Fibroblast of skin of abdomen (primary cell): ENCODE measurements at regions not wholly inside any gene's neighbourhood (a gene's known extent, or its start where the extent isn't known, plus 50 kb on each side); places are given as distances from the start of the nearest gene placed in this dataset.
"Not testable (repeated sequence)": the region's sequence is repeated elsewhere in the genome, so short reads cannot be mapped to it uniquely, and the experiment has no call there.

Experiments
- DNase-seq: peaks from one replicate; pipeline ENCODE4 v3.0.0-alpha.2; 2013

DNA sequence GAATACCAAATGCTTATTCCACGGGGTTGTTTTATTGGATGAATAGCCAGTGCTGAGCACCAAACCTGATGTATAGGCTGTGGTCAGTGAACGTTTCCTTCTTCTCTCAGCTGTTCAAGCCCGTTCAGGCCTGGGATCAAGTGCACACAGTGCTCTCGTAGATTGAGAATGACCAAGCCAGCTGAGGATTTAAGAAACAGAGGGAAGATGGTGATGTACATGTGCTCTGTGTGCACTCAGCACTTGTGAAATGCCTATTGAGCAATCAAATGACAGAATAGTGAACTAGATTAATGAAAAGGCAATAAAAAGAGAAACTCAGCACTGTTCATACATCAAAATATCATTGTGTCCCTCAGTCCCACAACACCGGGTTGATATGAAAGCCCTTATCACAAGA lies 302.5 kb downstream of the BMPER start:
- peak; percentile 8 for DNase-seq

DNA sequence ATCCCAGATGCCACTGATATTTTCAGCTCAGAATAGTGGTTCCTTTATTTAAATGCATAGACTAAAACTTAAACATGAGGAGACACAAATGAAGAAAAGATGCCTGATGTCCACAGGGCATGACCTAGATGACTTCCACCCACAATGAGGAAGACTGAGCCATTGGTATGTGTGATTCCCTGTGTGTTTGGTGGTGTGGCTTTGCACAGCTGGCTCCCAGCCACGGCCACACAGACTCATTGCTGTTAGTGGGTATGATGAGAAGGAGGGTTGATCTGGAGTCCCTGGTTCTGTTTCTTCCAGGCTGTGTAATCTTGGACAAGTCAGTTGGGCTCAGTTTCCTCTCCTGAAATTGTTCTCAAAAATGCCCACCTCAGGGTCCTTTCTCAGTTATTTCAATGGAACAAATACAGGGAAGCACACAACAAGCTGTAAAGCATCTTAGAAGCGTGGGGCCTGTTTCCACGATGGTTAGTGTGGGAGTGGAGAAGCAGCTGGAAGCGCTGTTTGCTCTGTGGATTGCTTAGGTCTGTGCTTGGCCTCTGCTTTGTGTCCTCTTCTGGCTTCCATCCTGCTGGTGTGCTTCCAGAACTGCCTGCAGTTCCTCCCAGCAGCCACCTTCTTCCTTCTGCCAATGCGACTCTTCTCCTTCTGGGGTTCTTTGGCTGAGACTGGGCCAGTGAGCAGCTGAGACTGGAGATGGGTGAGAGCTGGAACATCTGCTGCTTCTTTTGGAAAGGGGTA lies 303.7 kb downstream of the BMPER start:
- peak; percentile 18 for DNase-seq

DNA sequence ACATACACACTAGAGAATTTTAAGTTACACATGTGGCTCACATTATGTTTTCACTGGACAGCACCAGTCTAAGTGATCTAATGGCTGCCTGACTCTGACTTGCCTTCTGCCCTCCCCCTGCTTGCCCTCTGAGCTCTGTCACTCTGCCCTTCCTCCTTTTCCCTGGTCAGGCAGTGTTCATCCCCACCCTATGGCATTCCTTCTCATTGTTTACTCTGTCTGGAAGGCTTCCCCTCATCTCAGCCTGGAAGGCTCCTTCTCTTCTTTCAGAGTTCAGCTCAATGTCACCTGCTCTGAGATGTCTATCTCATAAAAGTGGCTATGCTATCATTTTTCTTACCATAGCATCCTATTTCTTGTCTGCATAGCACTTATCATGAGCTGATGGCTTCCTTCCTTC lies 305.7 kb downstream of the BMPER start:
- DNase-seq, result no peak

DNA sequence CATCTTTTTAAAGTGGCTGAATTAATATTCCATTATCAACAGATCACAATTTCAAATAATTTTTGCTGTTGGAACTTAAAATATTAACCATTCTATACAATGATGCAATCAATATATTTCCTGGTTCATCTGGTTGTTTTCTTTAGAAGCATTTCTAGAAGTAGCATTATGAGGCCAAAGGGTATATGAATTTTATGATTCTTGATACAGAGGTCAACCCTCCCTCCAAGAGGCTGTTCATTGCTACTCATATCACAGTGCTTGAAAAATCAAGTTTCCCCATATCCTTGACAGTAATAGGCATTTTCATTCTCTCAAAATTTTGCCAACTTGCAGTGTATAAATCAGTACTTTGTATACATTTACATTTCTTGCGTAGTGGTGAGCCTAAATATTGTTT lies 312.6 kb downstream of the BMPER start:
- no peak for DNase-seq

DNA sequence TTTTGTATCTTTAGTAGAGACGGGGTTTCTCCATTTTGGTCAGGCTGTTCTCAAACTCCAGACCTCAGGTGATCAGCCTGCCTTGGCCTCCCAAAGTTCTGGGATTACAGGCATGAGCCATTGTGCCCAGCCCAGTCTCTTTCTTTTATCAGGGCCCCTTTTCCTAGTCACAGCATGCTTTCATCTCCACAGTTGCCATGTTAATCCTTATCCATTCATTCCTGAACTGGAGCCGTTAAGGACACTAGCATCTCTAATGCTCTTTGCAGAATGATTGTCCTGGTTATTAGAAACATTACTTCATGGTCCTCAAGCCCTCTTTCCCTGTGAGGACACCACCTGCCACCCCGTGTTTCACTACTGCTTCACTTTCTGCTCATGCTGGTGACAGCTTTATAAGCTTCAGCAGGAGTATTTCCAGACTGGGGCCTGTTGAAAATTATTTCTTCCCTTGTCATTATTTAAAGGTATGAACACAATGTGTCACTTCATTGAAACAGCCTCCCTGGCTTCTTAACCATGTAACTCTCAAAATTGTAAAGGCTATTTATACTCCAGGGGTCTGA lies 313.9 kb downstream of the BMPER start:
- no peak for DNase-seq

DNA sequence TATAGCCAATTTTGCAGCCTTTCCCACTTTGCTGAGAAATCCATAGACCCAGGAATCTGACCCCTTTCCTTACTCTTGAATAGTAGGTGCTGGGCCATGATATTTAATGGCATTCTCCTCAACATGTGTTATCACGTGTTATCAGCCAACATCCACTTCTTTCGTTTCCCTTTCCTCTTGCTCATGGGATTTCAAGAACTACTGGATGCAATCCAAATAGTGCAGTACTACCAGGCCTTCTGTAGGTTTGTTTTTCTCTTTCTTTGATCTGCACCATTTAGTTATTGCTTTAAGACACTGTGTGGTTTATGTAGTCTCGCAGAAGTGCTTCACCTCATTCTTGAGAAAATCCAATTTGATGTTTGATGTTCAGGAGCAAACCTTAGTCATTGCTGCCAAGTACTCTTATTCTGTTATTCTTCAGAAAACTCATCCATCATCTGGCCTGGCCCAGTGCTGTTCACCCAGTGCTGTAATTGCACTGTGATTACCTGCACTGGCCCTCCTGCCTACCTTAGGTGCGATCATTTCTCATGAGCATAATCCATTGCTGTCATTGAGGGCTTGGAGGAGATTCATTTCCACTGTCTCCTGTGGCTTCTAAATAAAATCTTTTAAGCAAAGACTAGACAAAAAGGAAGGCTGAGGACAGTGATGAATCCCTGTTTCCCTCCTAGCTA lies 315.3 kb downstream of the BMPER start:
- DNase-seq, result no peak

DNA sequence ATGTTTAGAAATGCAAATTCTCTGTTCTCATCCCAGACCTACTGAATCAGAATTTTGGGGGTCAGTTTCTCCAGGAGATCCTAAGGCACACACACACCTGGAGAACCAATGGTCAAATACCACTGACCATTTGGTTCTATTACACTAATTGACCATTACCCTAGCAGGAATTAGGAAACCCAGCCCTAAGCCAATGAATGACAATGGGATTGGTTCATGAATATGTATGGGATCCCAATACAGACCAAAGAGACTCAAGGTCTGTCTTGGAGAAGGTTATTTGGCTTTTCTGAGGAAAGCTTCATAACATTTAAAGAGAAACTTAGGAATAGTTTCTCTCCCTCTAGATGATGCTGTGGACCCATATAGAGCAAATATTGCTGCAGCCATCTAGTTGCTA lies 317.0 kb downstream of the BMPER start:
- DNase-seq, result no peak

DNA sequence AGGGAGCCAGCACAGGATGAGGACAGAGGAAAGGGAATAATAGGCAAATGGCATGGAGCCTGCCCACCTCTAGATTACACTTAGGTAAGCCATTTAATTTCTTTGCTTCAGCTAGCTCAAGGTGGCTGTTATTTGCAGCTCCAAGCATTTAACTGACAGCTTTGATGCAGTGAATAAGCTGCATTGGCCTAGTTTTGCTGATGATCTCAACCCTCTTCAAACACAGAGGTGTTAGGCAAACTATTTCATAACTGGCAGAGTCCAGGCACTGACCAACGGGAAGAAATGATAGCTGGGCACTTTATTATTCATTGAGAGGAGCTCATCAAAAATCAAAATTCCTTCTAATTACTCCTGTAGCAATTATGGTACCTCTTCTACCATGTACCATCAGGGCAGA lies 317.4 kb downstream of the BMPER start:
- DNase-seq, result no peak

DNA sequence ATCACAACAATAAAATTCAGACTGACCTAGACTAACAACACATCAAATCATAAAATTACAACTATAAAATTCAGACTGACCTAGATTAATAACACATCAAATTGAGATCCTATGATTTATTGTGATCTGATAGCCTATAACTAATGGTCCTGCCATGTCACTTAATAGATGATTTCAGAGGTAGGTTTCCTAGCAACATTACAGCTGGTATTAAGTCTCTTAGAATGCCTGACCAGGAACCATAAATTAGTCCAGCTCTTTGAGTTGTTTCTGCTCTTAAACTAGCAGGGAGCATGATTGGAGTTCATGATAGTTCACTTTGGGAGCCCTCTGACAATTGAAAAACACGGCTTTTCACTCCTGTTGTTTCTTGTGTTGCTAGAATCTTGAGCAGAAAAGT lies 318.9 kb downstream of the BMPER start:
- DNase-seq, result no peak

DNA sequence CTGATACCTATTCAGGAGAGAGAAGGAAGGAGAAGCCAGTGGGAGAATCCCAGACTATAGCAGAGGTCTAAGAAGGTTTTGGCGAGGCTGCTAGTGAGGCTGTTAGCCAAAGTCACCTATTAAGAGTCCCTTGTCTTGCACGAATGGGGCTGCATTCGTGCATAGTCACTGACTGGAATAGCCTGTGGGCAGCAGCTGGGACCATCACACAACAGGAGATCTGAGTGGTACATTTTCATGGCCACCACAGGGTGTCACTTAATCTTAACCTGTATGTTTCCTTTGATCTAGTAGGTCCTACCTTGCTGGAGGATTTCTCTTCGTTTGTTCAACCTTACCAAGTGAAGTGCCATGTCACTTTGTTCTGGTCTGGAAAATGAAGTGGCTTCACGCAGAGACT lies 319.9 kb downstream of the BMPER start:
- no peak for DNase-seq

DNA sequence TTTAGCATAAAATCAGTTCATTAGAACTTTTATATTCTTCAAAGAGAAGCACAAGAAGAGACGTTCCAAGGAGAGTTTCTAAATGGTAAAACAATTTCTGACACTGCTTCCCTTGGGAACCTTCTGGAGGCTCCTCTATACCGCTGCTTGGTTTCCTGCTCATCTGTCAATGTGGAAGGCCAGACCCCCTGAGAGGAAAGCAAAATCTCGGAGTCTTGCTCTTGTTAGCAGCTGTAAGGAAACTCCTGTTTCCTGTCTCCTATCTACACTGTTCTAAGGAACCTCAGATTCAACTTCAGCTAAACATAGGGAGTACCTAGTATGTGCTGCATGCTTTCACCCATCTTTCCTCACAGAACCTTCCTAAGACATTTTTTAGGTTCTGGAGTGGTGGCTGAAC lies 322.2 kb downstream of the BMPER start:
- no peak for DNase-seq

DNA sequence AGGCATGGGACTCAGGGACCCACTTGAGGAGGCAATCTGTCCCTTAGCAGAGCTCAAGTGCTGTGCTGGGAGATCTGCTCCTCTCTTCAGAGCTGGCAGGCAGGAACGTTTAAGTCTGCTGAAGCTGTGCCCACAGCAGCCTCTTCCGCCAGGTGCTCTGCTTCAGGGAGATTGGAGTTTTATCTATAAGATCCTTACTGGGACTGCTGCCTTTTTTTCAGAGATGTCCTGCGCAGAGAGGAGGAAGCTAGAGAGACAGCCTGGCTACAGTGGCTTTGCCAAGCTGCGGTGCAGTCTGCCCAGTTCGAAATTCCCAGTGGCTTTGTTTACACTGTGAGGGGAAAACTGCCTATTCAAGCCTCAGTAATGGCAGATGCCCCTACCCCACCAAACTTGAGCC lies 329.8 kb downstream of the BMPER start:
- not testable (repeated sequence) for DNase-seq

DNA sequence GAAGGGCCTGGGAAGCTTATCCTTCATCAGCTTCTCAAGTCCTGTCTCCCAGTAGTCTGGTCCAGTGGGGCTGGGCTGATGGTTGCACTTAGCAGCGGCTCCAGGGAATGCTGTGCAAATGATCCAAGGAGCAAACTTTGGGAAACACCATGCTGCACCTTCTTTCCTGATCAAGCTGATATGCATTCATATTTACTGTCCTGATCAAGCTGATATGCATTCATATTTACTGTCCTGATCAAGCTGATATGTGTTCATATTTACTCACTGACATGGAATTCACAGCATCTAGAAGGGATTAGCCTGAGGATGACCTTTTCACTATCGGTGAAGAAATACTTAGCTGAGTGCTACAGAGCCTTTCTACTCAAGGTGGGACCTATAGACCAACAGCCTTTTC lies 330.7 kb downstream of the BMPER start:
- DNase-seq, result no peak

DNA sequence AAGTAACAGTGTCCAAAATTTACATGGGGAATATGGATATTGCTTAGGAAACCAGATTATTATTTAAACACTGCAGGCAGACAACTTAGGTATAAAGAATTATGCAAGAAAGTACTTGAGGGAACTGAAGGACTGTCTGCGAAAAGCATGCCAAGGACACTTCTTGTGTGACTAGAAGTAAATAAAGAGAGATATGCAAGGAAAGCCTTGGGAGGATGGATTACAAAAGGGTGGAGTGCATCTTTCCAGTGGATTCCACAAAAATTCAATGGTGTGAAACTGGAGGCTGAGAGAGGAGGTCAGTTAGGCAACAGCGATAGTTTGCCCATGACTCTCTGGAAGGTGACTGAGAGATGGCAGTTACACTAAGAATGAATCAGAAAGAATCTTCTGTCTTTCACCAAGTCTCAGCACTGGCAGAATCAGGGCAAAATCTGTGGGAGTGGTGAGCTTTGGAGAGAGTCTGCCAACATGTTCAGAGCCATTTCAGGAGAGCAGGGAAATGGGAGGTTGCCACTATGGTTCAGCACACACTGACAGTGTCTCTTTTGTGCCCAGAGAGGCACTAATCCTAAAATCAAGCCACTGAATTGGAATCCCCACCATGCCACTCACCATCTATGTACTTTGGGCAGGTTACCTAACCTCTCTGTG lies 331.6 kb downstream of the BMPER start:
- DNase-seq, result no peak

DNA sequence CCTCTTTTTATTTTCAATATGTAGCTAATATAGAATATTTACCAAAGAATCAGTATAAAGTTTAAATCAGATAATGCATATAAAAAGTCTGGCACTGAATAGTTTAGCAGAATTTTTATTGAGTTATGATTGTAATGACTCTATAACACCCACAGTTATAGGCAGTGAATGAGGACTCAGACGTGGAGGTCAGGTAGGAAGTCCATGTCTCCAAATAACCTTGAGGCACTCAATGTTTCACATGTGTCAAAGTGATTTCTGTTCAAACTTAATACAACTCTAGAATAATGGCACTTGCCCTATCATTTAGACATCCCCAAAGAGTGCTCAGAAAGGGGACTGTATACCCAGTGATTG lies 332.1 kb downstream of the BMPER start:
- no peak for DNase-seq

DNA sequence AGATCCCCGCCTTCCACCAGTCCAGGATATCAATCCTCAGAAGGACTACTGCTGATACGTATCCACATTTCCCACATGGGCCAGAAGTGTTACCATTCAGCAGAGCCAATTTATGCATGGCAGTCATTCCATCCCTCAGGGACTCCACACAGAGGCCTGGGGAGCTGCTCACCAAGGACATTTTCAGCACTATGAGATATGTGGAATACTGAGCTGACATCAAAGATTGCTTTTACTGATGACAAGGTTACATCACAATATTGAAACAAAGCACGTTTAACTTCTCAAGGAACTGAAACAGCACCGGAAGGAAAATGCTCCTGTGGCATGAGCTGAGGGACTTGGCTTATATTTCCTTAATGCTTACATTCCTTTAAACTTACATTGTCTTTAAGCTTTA lies 335.1 kb downstream of the BMPER start:
- peak; percentile 17 for DNase-seq

DNA sequence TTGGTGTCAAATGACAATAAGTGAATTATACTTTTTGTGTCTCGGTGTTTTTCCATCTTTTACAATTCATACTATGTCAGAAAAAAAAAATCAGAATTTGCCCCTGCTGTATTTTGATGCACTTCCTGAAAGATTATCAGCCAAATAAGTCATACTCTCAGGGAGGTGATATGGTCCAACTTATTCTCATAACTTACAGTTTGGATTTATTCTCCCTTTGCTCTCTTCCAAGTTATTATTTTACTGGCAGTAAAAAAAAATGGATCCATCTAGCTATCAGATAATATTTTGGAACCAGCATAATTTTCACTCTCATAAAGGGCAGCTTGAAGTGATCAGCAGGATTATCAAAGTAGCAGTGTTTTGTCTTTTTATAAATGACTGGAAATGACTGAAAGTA lies 337.1 kb downstream of the BMPER start:
- no peak for DNase-seq

DNA sequence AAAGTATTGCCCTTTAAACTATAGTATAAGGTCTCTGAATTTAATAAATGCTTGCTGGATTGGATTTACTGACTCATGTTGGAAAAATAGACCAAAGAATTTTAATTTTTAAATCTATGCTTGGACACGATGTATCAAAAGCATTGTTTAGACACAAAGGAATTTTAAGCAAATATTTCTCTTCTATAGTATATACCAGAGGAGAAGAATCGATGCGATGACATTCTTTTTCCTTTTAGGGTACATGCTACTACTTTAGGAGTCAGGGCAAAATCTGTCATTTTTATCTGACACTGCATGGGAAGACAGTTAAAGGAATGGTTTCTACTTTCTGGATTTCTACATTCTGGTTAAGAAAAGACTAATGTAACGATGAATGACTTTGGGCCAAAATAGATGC lies 339.9 kb downstream of the BMPER start:
- no peak for DNase-seq

DNA sequence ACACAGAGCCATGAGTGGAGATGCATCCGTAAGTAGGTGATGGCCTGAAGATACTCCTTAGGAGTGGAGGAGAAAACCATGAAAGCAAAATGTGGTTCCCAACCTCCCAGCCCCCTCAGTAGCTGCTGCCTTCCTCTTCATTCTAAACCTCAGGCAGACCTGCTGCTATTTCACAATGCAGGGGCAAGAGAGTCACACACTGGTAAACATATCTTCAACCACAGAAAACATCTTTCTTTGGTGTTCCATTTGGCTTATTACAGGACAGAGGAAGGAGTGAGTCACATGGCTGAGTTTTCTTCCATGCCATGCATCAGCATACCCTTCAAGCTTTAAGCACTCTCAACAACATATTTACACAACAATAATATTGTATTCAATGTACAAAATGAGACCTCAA lies 342.1 kb downstream of the BMPER start:
- DNase-seq, result peak; percentile 28

DNA sequence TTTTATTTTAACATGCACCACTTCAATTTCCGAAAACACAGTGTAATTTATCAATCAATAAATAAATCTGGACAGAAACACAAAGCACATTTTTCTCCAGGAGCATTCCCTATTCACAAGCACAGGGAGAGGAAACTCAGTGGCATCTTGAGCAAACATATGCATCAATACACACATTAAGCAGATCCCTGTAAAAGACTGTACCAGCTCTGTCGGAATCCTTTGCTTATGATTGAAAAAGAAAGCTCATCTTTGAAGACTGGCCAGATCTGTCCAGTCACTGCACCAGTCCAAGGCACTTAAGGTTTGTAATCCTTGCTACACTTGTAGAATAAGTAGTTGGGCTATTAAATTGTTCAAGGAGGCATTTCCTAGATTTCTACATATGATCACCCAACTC lies 343.9 kb downstream of the BMPER start:
- no peak for DNase-seq

DNA sequence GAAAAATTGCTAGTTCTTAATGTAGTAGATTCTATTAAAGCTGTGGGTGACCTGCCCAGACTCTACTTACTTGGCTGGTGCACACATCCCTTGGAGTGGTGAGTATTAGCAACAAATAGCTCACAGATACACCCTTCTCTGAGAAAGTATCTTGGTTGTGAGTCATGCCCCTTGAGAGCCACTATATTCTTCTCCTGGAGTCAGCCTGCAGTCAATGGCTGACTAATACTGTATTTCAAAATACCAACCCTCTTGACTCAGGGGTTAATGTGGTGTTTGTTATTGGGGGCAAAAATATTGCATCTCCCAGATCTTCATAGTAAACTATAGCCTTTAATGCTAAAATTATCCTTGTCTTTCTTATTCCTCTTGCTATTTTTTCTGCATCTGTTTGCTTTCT lies 354.9 kb downstream of the BMPER start:
- DNase-seq, result peak; percentile 94

DNA sequence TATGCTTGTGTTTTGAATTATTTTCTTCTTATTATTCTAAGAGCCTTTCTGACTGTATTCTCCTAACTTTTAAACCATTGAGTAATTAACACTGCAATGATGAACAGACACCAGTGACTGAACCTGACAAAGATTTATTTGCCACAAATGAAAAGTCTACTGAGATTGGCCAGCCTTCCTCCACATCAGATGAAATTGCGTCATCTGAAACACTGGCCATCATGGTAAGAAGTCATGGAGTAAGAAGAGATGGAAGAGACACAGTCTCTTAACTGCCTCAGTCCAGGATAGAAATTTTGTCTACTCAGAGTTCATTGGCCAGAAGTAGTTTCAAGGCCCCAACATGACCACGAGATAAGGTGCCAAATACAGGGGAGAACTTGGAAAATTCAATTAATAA lies 357.8 kb downstream of the BMPER start:
- DNase-seq, result no peak

DNA sequence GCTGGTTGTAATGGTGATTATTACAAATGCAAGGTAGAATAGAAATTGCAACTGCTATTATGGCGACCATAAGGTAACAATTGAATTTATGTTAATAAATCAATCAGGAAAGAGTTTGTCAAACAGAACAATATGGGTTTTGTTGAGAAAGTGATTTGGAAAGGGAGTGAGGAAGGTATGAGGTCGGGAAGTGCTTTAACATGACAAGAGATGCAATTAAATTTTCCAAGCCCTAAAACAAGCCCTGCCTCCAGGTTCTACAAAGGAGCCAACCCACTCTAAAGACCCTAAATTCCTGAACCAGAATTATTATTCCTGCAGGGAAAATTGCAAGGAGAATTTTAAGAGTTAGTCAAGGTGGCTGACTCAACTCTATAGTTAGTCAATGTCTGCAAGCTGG lies 363.7 kb downstream of the BMPER start:
- no peak for DNase-seq

DNA sequence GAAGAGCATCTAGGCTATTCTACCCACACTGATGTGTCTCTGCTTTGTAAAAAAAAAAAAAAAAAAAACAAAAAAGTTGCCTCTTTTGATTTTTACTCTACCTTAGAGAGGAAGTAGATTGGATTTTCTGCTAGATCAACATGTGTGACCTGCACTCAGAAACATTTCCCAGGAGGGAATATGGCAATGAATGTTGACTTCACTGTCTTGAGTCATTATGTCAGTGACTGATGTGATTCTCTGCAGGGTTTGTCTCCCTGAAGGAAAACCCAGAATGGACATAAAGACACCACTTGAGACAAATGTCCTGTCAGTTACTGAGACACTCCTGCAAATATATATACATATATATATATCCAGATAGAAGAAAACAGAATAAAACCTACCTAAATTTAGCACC lies 370.3 kb downstream of the BMPER start:
- DNase-seq, result no peak
